SK-N-SH treated with all-trans-retinoic acid at 6 μM for 48 hours (cell line): ENCODE measurements at regions not wholly inside any gene's neighbourhood (a gene's known extent, or its start where the extent isn't known, plus 50 kb on each side); places are given as distances from the start of the nearest gene placed in this dataset.

ENCODE experiments used
- ATAC-seq: fragments of 200-7000 bp; cut with Tn5 transposase; 3 replicates; pipeline ENCODE4 v1.9.1; 2020; ENCODE audit warnings: mild to moderate bottlenecking, moderate library complexity
- ARNTL ChIP-seq: fragments of 450-650 bp; formaldehyde crosslinking; IDR thresholded peaks from 2 replicates; pipeline ENCODE4 v1.5.0; 2020; ENCODE audit warnings: low read depth, mild to moderate bottlenecking, moderate library complexity, borderline replicate concordance
- BACH2 ChIP-seq: fragments of 250-450 bp; sonication (Bioruptor Pico); IDR thresholded peaks from 2 replicates; pipeline ENCODE4 v1.9.0; 2021; ENCODE audit warnings: mild to moderate bottlenecking, borderline replicate concordance
- CSDC2 ChIP-seq: fragments of 250-450 bp; sonication (Bioruptor Pico); IDR thresholded peaks from 2 replicates; pipeline ENCODE4 v1.5.0; 2020; ENCODE audit warnings: mild to moderate bottlenecking, moderate library complexity
- CSRNP3 ChIP-seq: fragments of 250-450 bp; sonication (Bioruptor Pico); IDR thresholded peaks from 2 replicates; pipeline ENCODE4 v1.5.1; 2021; ENCODE audit warnings: mild to moderate bottlenecking, moderate library complexity
- ESRRG ChIP-seq: fragments of 250-450 bp; sonication (Bioruptor Pico); IDR thresholded peaks from 2 replicates; pipeline ENCODE4 v1.6.1; 2021; ENCODE audit warnings: mild to moderate bottlenecking
- GLIS3 ChIP-seq: fragments of 250-450 bp; sonication (Bioruptor Pico); IDR thresholded peaks from 2 replicates; pipeline ENCODE4 v1.5.0; 2020; ENCODE audit warnings: mild to moderate bottlenecking, moderate library complexity
- ISL1 ChIP-seq: fragments of 250-450 bp; sonication (Bioruptor Pico); IDR thresholded peaks from 2 replicates; pipeline ENCODE4 v2.1.2; 2022; ENCODE audit warnings: mild to moderate bottlenecking, moderate library complexity
- OSR1 ChIP-seq: fragments of 250-450 bp; sonication (Bioruptor Pico); IDR thresholded peaks from 2 replicates; pipeline ENCODE4 v1.8.0; 2022; ENCODE audit warnings: moderate library complexity, mild to moderate bottlenecking, inconsistent platforms
- POU6F1 ChIP-seq: fragments of 250-450 bp; sonication (Bioruptor Pico); IDR thresholded peaks from 2 replicates; pipeline ENCODE4 v1.8.0; 2021; ENCODE audit warnings: low read depth, mild to moderate bottlenecking, moderate library complexity, borderline replicate concordance
- PPARA ChIP-seq: fragments of 250-450 bp; sonication (Bioruptor Pico); IDR thresholded peaks from 2 replicates; pipeline ENCODE4 v1.5.0; 2020; ENCODE audit warnings: mild to moderate bottlenecking, borderline replicate concordance
- RARB ChIP-seq: fragments of 250-450 bp; sonication (Bioruptor Pico); IDR thresholded peaks from 2 replicates; pipeline ENCODE4 v1.8.0; 2021; ENCODE audit warnings: mild to moderate bottlenecking, moderate library complexity
- SNAI2 ChIP-seq: fragments of 250-450 bp; sonication (Bioruptor Pico); IDR thresholded peaks from 2 replicates; pipeline ENCODE4 v1.5.0; 2020; ENCODE audit warnings: mild to moderate bottlenecking, moderate library complexity
- TCF4 ChIP-seq: fragments of 250-450 bp; sonication (Bioruptor Pico); IDR thresholded peaks from 2 replicates; pipeline ENCODE4 v1.8.0; 2021; ENCODE audit warnings: mild to moderate bottlenecking, moderate library complexity, borderline replicate concordance
- TOX ChIP-seq: fragments of 250-450 bp; sonication (Bioruptor Pico); IDR thresholded peaks from 2 replicates; pipeline ENCODE4 v1.8.0; 2021; ENCODE audit warnings: mild to moderate bottlenecking, moderate library complexity, borderline replicate concordance
- TSHZ2 ChIP-seq: fragments of 250-450 bp; sonication (Bioruptor Pico); IDR thresholded peaks from 2 replicates; pipeline ENCODE4 v1.5.0; 2020; ENCODE audit warnings: mild to moderate bottlenecking, moderate library complexity
- ZC3H10 ChIP-seq: fragments of 250-450 bp; sonication (Bioruptor Pico); IDR thresholded peaks from 2 replicates; pipeline ENCODE4 v1.5.1; 2021; ENCODE audit warnings: mild to moderate bottlenecking, moderate library complexity
- ZFP3 ChIP-seq: fragments of 250-450 bp; sonication (Bioruptor Pico); IDR thresholded peaks from 2 replicates; pipeline ENCODE4 v1.5.0; 2020; ENCODE audit warnings: mild to moderate bottlenecking, moderate library complexity
- ZFP30 ChIP-seq: fragments of 450-650 bp; formaldehyde crosslinking; IDR thresholded peaks from 2 replicates; pipeline ENCODE4 v1.5.0; 2022; ENCODE audit warnings: mild to moderate bottlenecking, moderate library complexity
- ZNF565 ChIP-seq: fragments of 450-650 bp; formaldehyde crosslinking; conservative IDR thresholded peaks from 2 replicates; pipeline ENCODE4 v1.5.0; 2020; ENCODE audit warnings: low read depth, mild to moderate bottlenecking, moderate library complexity
- ZNF70 ChIP-seq: fragments of 450-650 bp; formaldehyde crosslinking; IDR thresholded peaks from 2 replicates; pipeline ENCODE4 v1.5.0; 2020; ENCODE audit warnings: mild to moderate bottlenecking, moderate library complexity
- ZNF8 ChIP-seq: fragments of 450-650 bp; formaldehyde crosslinking; IDR thresholded peaks from 2 replicates; pipeline ENCODE4 v1.5.0; 2020; ENCODE audit warnings: mild to moderate bottlenecking, moderate library complexity
- TF ChIP-seq, protein P1 (sequence below): fragments of 250-450 bp; sonication (Bioruptor Pico); IDR thresholded peaks from 2 replicates; pipeline ENCODE4 v1.8.0; 2020; ENCODE audit warnings: mild to moderate bottlenecking, moderate library complexity, borderline replicate concordance

- TF ChIP-seq TOX (CRISPR knock-in tag) (no peak), ISL1 (CRISPR knock-in tag) (no peak), CSRNP3 (CRISPR knock-in tag) (no peak), TCF4 (CRISPR knock-in tag) (no peak), ZNF8 (no peak), SNAI2 (no peak), ZNF70 (CRISPR knock-in tag) (no peak), ZNF565 (no peak), RARB (CRISPR knock-in tag) (no peak), CSDC2 (no peak), ZFP3 (CRISPR knock-in tag) (no peak), ARNTL (CRISPR knock-in tag) (no peak), POU6F1 (CRISPR knock-in tag) (no peak), TSHZ2 (no peak), PPARA (CRISPR knock-in tag) (no peak), BACH2 (CRISPR knock-in tag) (no peak), ZFP30 (CRISPR knock-in tag) (no peak)
- TF ChIP-seq, protein P1, sequence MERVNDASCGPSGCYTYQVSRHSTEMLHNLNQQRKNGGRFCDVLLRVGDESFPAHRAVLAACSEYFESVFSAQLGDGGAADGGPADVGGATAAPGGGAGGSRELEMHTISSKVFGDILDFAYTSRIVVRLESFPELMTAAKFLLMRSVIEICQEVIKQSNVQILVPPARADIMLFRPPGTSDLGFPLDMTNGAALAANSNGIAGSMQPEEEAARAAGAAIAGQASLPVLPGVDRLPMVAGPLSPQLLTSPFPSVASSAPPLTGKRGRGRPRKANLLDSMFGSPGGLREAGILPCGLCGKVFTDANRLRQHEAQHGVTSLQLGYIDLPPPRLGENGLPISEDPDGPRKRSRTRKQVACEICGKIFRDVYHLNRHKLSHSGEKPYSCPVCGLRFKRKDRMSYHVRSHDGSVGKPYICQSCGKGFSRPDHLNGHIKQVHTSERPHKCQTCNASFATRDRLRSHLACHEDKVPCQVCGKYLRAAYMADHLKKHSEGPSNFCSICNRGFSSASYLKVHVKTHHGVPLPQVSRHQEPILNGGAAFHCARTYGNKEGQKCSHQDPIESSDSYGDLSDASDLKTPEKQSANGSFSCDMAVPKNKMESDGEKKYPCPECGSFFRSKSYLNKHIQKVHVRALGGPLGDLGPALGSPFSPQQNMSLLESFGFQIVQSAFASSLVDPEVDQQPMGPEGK (CRISPR knock-in tag), result no peak
- ATAC-seq, result 0 out of 3 replicates have a peak, but pooled peaks have one; percentile 32
Observed at GRCh38 chr4:162839814-162840213, 326.9 kb downstream of the NAF1 start.

DNA sequence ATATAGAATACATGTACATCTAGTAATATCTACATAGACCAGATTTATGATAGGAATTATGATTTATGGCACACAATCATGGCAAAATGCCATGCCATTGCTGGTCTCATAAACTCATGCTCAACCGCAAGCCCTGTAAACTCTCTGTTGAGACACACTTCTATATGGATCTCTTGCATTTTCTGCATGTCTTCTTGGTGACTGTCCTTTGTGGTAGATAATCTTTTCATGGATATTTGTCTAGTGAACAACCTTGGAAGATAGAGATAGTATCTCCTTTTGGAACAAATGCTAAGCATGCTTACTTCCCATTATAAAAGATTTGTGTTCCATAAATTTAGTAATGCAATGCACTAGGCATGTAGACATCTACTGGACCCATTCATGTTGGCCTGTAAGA is 328.0 kb downstream of the NAF1 start:
- TF ChIP-seq ZC3H10 (CRISPR knock-in tag), result no peak
- TF ChIP-seq, all 23 proteins: peak for 0
- ATAC-seq, result no peak

DNA sequence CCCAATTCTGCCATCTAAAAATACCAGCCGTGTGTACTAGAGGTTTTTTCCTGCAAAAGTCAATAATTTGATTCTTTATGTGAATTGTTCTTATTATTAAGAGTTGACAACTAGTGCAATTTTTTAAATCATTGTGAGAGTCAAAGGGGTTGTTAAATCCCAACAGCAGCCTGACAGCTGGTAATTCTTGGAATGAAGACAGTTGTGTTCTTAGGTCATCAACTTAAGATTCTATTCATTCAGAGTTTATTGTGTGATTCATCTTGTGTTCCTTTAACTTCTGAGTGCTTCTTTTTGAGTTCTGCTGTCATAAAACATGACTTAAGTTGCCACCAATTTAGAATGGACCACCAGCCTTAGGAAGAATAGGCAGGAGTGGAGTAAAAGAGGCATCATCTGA is 329.0 kb downstream of the NAF1 start:
- no peak for ATAC-seq
- TF ChIP-seq ESRRG (CRISPR knock-in tag) (no peak), TOX (CRISPR knock-in tag) (no peak), POU6F1 (CRISPR knock-in tag) (no peak), GLIS3 (no peak), BACH2 (CRISPR knock-in tag) (no peak), ISL1 (CRISPR knock-in tag) (no peak), OSR1 (no peak), ZFP30 (CRISPR knock-in tag) (no peak), ZNF8 (no peak), ZNF565 (no peak), TCF4 (CRISPR knock-in tag) (no peak)
